GM23338 (cell line): ENCODE measurements at regions not wholly inside any gene's neighbourhood (a gene's known extent, or its start where the extent isn't known, plus 50 kb on each side); places are given as distances from the start of the nearest gene placed in this dataset.

Source experiments
- ATAC-seq: fragments of 200-7000 bp; cut with Tn5 transposase; 3 replicates; pipeline ENCODE4 v1.9.1; 2020
- DNase-seq: peaks from one replicate; pipeline ENCODE4 v3.0.0-alpha.2; 2015; ENCODE audit warnings: low spot score
- H2AFZ ChIP-seq: fragments of 200-600 bp; sonication (generic); 2 replicates; pipeline ENCODE4 v1.8.0; 2016; ENCODE audit warnings: antibody characterized with exemption, mild to moderate bottlenecking, moderate library complexity
- H3F3A ChIP-seq: fragments of 200-600 bp; sonication (generic); replicated peaks from 2 replicates; pipeline ENCODE4 v1.8.0; 2017; ENCODE audit warnings: antibody characterized with exemption, mixed run types, low read depth
- H3K27ac ChIP-seq: fragments of 200-600 bp; sonication (generic); 2 replicates; pipeline ENCODE4 v1.6.1; 2016; ENCODE audit warnings: low read depth
- H3K27me3 ChIP-seq: fragments of 200-600 bp; sonication (generic); 2 replicates; pipeline ENCODE4 v1.8.0; 2016; ENCODE audit warnings: mild to moderate bottlenecking, mixed run types, moderate library complexity; ENCODE audit not compliant: insufficient read depth
- H3K36me3 ChIP-seq: fragments of 200-600 bp; sonication (generic); 2 replicates; pipeline ENCODE4 v1.8.0; 2016; ENCODE audit warnings: mild to moderate bottlenecking; ENCODE audit not compliant: insufficient read depth
- H3K4me1 ChIP-seq: fragments of 200-600 bp; sonication (generic); 2 replicates; pipeline ENCODE4 v1.8.0; 2016; ENCODE audit warnings: mild to moderate bottlenecking, moderate library complexity; ENCODE audit not compliant: insufficient read depth
- H3K4me2 ChIP-seq: fragments of 200-600 bp; sonication (generic); 2 replicates; pipeline ENCODE4 v1.7.1; 2017; ENCODE audit warnings: mixed run types
- H3K4me3 ChIP-seq: fragments of 200-600 bp; sonication (generic); 2 replicates; pipeline ENCODE4 v1.6.1; 2016; ENCODE audit warnings: mixed run types
- H3K79me2 ChIP-seq: fragments of 200-600 bp; sonication (generic); replicated peaks from 2 replicates; pipeline ENCODE4 v1.8.0; 2017; ENCODE audit warnings: mild to moderate bottlenecking; ENCODE audit not compliant: insufficient read depth
- H3K9me2 ChIP-seq: fragments of 200-600 bp; sonication (generic); 2 replicates; pipeline ENCODE4 v1.8.0; 2017; ENCODE audit not compliant: insufficient read depth
- H4K20me1 ChIP-seq: fragments of 200-600 bp; sonication (generic); replicated peaks from 2 replicates; pipeline ENCODE4 v1.8.0; 2017; ENCODE audit warnings: mild to moderate bottlenecking; ENCODE audit not compliant: insufficient read depth
- H3K27ac Mint-ChIP-seq: 2 replicates; pipeline ENCODE4 v1.8.0; 2020; ENCODE audit warnings: inconsistent platforms, mild to moderate bottlenecking, moderate library complexity, mixed read lengths
- H3K27me3 Mint-ChIP-seq: 3 replicates; pipeline ENCODE4 v1.8.0; 2022; ENCODE audit warnings: low read depth, mild to moderate bottlenecking, moderate library complexity, mixed read lengths, inconsistent platforms; ENCODE audit not compliant: insufficient read depth, poor library complexity
- H3K36me3 Mint-ChIP-seq: 3 replicates; pipeline ENCODE4 v1.8.0; 2021; ENCODE audit warnings: low read depth, mild to moderate bottlenecking, inconsistent platforms, moderate library complexity, mixed read lengths
- H3K4me1 Mint-ChIP-seq: 3 replicates; pipeline ENCODE4 v1.8.0; 2020; ENCODE audit warnings: mild to moderate bottlenecking, inconsistent platforms, mixed read lengths
- H3K4me3 Mint-ChIP-seq: 3 replicates; pipeline ENCODE4 v1.8.0; 2021; ENCODE audit warnings: moderate library complexity, mild to moderate bottlenecking, inconsistent platforms, mixed read lengths
- H3K9me3 Mint-ChIP-seq: 3 replicates; pipeline ENCODE4 v1.8.0; 2020; ENCODE audit warnings: moderate library complexity, mild to moderate bottlenecking, inconsistent platforms, mixed read lengths
- CREB1 ChIP-seq: fragments of 250-450 bp; sonication (Bioruptor Pico); IDR thresholded peaks from 2 replicates; pipeline ENCODE4 v1.5.0; 2020; ENCODE audit warnings: low read depth, mild to moderate bottlenecking, moderate library complexity
- ETS1 ChIP-seq: IDR thresholded peaks from 2 replicates; pipeline ENCODE4 v1.6.1; 2016; ENCODE audit warnings: antibody characterized with exemption
- JUNB ChIP-seq: IDR thresholded peaks from one replicate; pipeline ENCODE4 v1.6.1; 2016; ENCODE audit warnings: antibody characterized with exemption; ENCODE audit not compliant: unreplicated experiment
- NANOG ChIP-seq: IDR thresholded peaks from 2 replicates; pipeline ENCODE4 v1.6.1; 2016; ENCODE audit warnings: antibody characterized with exemption, borderline replicate concordance
- POLR2AphosphoS5 ChIP-seq: IDR thresholded peaks from 2 replicates; pipeline ENCODE4 v1.6.1; 2016; ENCODE audit warnings: antibody characterized with exemption, low read depth
- TF ChIP-seq, protein P1 (sequence below): IDR thresholded peaks from one replicate; pipeline ENCODE4 v1.6.1; 2018; ENCODE audit warnings: antibody characterized with exemption; ENCODE audit not compliant: unreplicated experiment

DNA sequence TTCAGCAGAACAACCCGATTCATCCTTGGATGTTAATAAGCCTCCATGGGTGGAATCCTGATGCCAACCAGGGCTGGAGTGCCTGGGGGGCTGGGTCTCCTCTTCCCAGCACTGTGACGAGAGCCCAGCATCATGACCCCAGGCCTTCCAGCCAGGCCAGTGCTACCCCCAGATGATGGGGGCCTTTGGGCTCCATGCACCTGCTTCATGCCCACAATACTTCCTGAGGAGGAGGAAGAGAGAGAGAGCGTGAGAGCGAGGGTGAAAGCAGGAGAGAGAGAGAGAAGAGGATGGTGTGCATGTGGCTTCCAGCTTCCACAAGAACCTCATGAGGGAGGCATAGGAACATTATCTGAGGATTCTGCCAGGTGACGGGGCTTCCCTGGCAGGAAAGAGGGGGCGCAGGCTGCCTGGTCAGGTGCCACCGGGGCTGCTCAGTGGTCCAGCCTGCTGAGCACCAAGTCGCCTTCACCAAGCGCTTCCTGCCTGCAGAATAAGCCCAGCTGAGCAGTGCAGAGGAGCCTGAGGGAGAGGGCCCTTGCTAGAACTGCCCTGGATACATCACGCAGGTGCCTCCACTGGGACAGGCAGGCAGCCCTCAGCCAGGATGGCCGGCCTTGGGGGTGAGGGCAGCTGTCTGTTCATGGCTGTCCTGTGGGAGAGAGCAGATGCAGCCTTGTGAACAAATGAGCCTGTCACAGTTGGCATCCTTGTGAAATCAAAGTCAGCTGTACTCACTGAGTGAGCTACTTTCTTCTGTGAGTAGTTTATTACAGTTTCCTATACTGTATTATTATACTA lies 243.3 kb upstream of the B3GAT1 start:
- no peak overlapping the region for H3K4me3 Mint-ChIP-seq
- Histone ChIP-seq H3K79me2 (no peaks in the 10 kb centered on the region), H3K27ac (no peak overlapping the region), H3K9me2 (no peaks in the 10 kb centered on the region), H3K36me3 (no peaks in the 10 kb centered on the region), H3K4me2 (no peak overlapping the region), H3K4me1 (no peaks in the 10 kb centered on the region; the same call in 1 of the 2 replicates), H3K27me3 (no peaks in the 10 kb centered on the region), H3K4me3 (no peak overlapping the region), H4K20me1 (no peaks in the 10 kb centered on the region), H2AFZ (no peak overlapping the region), H3F3A (no peaks in the 10 kb centered on the region)
- H3K27ac Mint-ChIP-seq = no peak overlapping the region; the same call in 1 of the 2 replicates
- H3K9me3 Mint-ChIP-seq = peaks cover 8% of the 10 kb centered on the region
- peaks cover 2% of the 10 kb centered on the region; the same call in 1 of the 3 replicates for H3K36me3 Mint-ChIP-seq
- DNase-seq (no peak), ATAC-seq (no peak)
- H3K4me1 Mint-ChIP-seq = peaks cover 5% of the 10 kb centered on the region; the same call in 2 of the 3 replicates
- TF ChIP-seq JUNB (no peak), ETS1 (no peak), POLR2AphosphoS5 (no peak)
- H3K27me3 Mint-ChIP-seq = peaks cover 2% of the 10 kb centered on the region

- H3K79me2 ChIP-seq = no peaks in the 10 kb centered on the region
- H3K27me3 ChIP-seq = no peaks in the 10 kb centered on the region
- peaks cover 5% of the 10 kb centered on the region; the same call in 2 of the 3 replicates for H3K4me1 Mint-ChIP-seq
- DNase-seq (no peak), ATAC-seq (peak; percentile 58)
- no peaks in the 10 kb centered on the region; the same call in 1 of the 2 replicates for H3K4me1 ChIP-seq
- no peak overlapping the region for H3K27ac ChIP-seq
- no peak overlapping the region for H3K4me2 ChIP-seq
- TF ChIP-seq ETS1 (no peak), CREB1 (CRISPR knock-in tag) (no peak), NANOG (no peak), POLR2AphosphoS5 (no peak), JUNB (no peak)
- TF ChIP-seq, protein P1, sequence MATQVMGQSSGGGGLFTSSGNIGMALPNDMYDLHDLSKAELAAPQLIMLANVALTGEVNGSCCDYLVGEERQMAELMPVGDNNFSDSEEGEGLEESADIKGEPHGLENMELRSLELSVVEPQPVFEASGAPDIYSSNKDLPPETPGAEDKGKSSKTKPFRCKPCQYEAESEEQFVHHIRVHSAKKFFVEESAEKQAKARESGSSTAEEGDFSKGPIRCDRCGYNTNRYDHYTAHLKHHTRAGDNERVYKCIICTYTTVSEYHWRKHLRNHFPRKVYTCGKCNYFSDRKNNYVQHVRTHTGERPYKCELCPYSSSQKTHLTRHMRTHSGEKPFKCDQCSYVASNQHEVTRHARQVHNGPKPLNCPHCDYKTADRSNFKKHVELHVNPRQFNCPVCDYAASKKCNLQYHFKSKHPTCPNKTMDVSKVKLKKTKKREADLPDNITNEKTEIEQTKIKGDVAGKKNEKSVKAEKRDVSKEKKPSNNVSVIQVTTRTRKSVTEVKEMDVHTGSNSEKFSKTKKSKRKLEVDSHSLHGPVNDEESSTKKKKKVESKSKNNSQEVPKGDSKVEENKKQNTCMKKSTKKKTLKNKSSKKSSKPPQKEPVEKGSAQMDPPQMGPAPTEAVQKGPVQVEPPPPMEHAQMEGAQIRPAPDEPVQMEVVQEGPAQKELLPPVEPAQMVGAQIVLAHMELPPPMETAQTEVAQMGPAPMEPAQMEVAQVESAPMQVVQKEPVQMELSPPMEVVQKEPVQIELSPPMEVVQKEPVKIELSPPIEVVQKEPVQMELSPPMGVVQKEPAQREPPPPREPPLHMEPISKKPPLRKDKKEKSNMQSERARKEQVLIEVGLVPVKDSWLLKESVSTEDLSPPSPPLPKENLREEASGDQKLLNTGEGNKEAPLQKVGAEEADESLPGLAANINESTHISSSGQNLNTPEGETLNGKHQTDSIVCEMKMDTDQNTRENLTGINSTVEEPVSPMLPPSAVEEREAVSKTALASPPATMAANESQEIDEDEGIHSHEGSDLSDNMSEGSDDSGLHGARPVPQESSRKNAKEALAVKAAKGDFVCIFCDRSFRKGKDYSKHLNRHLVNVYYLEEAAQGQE = no peak
- no peak overlapping the region for H3K27ac Mint-ChIP-seq
- no peak overlapping the region for H3K4me3 Mint-ChIP-seq
- no peak overlapping the region for H3K4me3 ChIP-seq
- H3F3A ChIP-seq = no peaks in the 10 kb centered on the region
- peaks cover 2% of the 10 kb centered on the region for H3K27me3 Mint-ChIP-seq
- H3K9me2 ChIP-seq = no peaks in the 10 kb centered on the region
- H3K36me3 Mint-ChIP-seq = no peaks in the 10 kb centered on the region
- no peaks in the 10 kb centered on the region for H3K36me3 ChIP-seq
- no peaks in the 10 kb centered on the region for H4K20me1 ChIP-seq
- peak overlapping the region; percentile 28; the same call in 1 of the 2 replicates for H2AFZ ChIP-seq
- no peaks in the 10 kb centered on the region; the same call in 2 of the 3 replicates for H3K9me3 Mint-ChIP-seq
Observed at GRCh38 chr11:134654161-134654915, 242.3 kb upstream of the B3GAT1 start.
